ENCODE measurements at regions not wholly inside any gene's neighbourhood (a gene's known extent, or its start where the extent isn't known, plus 50 kb on each side); places are given as distances from the start of the nearest gene placed in this dataset.

DNA sequence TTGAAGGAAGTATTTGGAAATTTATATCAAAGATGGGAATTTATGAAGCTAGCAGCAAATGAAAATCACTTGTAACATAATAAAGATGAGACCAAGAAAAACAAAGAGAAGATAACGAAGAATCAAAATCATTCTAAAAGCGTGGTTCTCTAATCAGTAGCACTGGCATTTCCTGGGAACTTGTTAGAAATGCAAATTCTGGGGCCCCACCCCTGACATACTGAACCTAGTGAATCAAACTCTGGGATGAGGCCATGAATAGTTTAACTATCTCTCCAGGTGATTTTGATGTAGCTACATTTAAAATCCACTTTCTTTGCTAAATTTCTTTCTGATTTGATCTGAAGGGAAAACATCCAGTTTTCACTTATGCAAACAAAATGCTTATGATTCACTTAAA lies 1075.6 kb downstream of the HACE1 start:
- no peak overlapping the region for H3K4me3 ChIP-seq (ENCODE audit: low read depth, low read length)
- no peak for DNase-seq (ENCODE audit: low read depth)
- TF ChIP-seq, protein P1, sequence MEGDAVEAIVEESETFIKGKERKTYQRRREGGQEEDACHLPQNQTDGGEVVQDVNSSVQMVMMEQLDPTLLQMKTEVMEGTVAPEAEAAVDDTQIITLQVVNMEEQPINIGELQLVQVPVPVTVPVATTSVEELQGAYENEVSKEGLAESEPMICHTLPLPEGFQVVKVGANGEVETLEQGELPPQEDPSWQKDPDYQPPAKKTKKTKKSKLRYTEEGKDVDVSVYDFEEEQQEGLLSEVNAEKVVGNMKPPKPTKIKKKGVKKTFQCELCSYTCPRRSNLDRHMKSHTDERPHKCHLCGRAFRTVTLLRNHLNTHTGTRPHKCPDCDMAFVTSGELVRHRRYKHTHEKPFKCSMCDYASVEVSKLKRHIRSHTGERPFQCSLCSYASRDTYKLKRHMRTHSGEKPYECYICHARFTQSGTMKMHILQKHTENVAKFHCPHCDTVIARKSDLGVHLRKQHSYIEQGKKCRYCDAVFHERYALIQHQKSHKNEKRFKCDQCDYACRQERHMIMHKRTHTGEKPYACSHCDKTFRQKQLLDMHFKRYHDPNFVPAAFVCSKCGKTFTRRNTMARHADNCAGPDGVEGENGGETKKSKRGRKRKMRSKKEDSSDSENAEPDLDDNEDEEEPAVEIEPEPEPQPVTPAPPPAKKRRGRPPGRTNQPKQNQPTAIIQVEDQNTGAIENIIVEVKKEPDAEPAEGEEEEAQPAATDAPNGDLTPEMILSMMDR (IDR thresholded peaks at IDR 0.05; ENCODE audit: insufficient read depth, low read length): no peak

DNA sequence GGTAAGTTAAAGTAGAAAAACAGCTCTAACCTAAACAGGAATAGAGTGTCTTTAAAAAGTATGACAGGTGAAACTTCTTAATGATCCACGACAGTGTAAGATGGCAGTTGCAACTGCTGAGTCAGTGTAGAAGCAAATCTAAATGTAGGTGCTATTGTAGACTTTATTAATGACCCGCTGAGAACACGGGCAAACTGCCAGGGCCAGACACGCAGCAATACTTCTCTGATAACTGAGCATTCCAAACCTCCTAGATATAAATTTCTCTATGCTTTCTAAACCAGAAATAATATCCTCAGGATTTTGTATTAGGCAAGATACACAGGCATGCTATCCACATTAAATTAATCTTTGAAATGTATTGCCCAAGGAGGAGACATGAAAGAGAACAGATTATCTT lies 1076.4 kb downstream of the HACE1 start:
- DNase-seq (ENCODE audit: low read depth): no peak
- TF ChIP-seq, protein P1 (IDR thresholded peaks at IDR 0.05; ENCODE audit: insufficient read depth, low read length): no peak
- H3K4me3 ChIP-seq (ENCODE audit: low read depth, low read length): no peak overlapping the region

DNA sequence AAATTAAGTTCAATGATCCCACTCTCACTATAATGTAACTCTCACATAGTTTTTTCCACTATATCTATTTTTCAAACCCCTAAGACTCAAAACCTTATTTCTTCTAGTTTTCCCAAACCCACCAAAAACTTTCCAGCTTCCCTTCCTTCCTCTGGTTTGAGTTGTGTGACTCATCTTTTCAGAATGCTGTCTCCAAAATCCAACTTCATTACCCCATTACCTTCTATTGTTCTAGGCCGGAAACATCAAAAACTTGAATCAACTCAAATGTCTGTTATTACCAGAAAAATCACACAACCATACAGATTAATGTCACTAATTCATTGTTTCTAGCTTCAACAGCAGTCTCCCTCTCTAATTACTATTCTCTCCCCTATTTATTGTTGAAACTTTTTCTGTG lies 1090.3 kb downstream of the HACE1 start:
- TF ChIP-seq, protein P1 (IDR thresholded peaks at IDR 0.05; ENCODE audit: insufficient read depth, low read length): no peak
- no peak for DNase-seq (ENCODE audit: low read depth)
- no peak overlapping the region for H3K4me3 ChIP-seq (ENCODE audit: low read depth, low read length)

DNA sequence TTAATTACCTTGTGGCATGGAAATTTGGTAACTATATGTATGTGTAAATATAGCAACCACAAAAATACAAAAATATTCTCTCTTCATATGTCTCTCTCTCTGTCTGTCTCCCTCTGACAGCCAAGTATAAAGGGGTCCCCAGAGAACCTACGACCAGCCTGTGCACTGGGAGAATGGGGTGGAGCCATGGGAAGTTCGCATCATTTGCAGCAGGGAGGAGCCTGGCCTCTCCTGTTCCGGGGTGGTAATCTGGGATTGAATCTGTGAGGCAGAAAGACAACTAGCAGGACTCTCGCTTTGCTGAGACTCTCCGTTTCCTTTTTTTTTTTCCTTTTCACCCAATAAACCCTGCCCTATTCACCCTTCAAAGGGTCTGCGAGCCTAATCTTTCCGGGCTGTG lies 1109.1 kb downstream of the HACE1 start:
- H3K4me3 ChIP-seq (ENCODE audit: low read depth, low read length): no peak overlapping the region
- DNase-seq (ENCODE audit: low read depth): no peak
- TF ChIP-seq, protein P1 (IDR thresholded peaks at IDR 0.05; ENCODE audit: insufficient read depth, low read length): no peak

DNA sequence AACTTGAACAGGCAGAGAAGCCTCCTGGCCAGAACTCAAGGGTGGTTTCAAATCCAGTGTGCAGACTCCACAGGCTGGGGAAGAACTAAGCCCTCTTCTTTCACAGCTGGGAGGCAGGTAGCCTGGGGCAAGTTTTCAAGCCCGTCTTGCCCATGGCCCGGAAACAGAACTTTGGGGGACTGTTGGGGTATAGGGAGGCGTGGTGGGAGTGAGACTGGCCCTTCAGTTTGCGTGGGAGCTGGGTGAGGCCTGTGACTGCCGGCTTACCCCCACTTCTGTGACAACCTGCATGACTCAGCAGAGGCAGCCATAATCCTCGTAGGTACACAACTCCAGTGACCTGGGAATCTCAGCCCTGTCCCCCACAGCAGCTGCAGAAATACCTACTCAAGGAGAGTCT lies 1125.7 kb downstream of the HACE1 start:
- no peak for DNase-seq (ENCODE audit: low read depth)
- TF ChIP-seq, protein P1 (IDR thresholded peaks at IDR 0.05; ENCODE audit: insufficient read depth, low read length): no peak
- no peak overlapping the region for H3K4me3 ChIP-seq (ENCODE audit: low read depth, low read length)

DNA sequence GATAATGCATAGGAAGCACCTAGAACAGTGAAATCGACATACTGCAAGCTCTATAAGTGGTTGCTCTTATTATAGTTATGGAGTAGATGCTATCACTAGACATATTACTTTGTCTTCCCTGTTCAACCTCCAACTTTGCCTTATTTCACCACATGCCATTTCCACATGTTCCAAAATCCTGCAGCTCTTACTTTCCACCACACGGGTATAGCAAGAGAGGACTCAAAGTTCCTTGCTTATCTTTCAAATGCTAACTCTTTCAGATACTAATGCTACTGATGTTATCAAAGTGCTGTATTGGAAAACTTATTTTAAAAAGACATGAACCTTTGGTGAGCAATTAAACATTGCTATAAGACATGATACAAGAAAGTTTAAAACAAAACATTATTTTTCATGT lies 1130.1 kb downstream of the HACE1 start:
- no peak overlapping the region for H3K4me3 ChIP-seq (ENCODE audit: low read depth, low read length)
- DNase-seq (ENCODE audit: low read depth): no peak
- TF ChIP-seq, protein P1 (IDR thresholded peaks at IDR 0.05; ENCODE audit: insufficient read depth, low read length): no peak
